Astrocyte of the spinal cord (primary cell): ENCODE measurements at regions not wholly inside any gene's neighbourhood (a gene's known extent, or its start where the extent isn't known, plus 50 kb on each side); places are given as distances from the start of the nearest gene placed in this dataset.

Experiments used
- DNase-seq: peaks from one replicate; pipeline ENCODE4 v3.0.0; 2011; ENCODE audit warnings: low read depth, low spot score
- H3K4me3 ChIP-seq: 2 replicates; pipeline ENCODE4 v1.5.1; 2011; ENCODE audit warnings: low read depth, mild to moderate bottlenecking, low read length, moderate library complexity
- CTCF ChIP-seq: IDR thresholded peaks from 2 replicates; pipeline ENCODE4 v1.5.1; 2012; ENCODE audit warnings: low read depth, mild to moderate bottlenecking, low read length, inconsistent platforms
- in situ Hi-C: cut with HindIII; loops from 2 replicates; pipeline ENCODE4 v1.10.0; 2017; ENCODE audit warnings: low sequenced_read_pairs

- TF ChIP-seq CTCF, result no peak
- no peak for DNase-seq
- in situ Hi-C loops, result no loop called here
- no peak overlapping the region for H3K4me3 ChIP-seq
These were observed 73.0 kb upstream of the NTM start for GRCh38 chr11:131297441-131297840.

GRCh38 chr11:131299598-131300438 is 70.6 kb upstream of the NTM start:
- H3K4me3 ChIP-seq, result no peak overlapping the region
- no peak for TF ChIP-seq CTCF
- in situ Hi-C loops, result no loop called here
- no peak for DNase-seq

GRCh38 chr11:131300439-131300717 is 70.0 kb upstream of the NTM start:
- in situ Hi-C loops, result no loop called here
- DNase-seq, result peak; percentile 3
- TF ChIP-seq CTCF, result no peak
- H3K4me3 ChIP-seq, result no peak overlapping the region

GRCh38 chr11:131301306-131301705 is 69.1 kb upstream of the NTM start:
- DNase-seq, result no peak
- H3K4me3 ChIP-seq, result no peak overlapping the region
- no peak for TF ChIP-seq CTCF
- in situ Hi-C loops, result no loop called here

GRCh38 chr11:131302836-131303235 is 67.6 kb upstream of the NTM start:
- DNase-seq, result peak; percentile 5
- no peak for TF ChIP-seq CTCF
- in situ Hi-C loops, result no loop called here
- no peak overlapping the region for H3K4me3 ChIP-seq

GRCh38 chr11:131303611-131304119 is 66.8 kb upstream of the NTM start:
- H3K4me3 ChIP-seq, result no peak overlapping the region
- no peak for TF ChIP-seq CTCF
- DNase-seq, result no peak
- in situ Hi-C loops, result no loop called here
